ENCODE measurements at regions not wholly inside any gene's neighbourhood (a gene's known extent, or its start where the extent isn't known, plus 50 kb on each side); places are given as distances from the start of the nearest gene placed in this dataset.

DNA sequence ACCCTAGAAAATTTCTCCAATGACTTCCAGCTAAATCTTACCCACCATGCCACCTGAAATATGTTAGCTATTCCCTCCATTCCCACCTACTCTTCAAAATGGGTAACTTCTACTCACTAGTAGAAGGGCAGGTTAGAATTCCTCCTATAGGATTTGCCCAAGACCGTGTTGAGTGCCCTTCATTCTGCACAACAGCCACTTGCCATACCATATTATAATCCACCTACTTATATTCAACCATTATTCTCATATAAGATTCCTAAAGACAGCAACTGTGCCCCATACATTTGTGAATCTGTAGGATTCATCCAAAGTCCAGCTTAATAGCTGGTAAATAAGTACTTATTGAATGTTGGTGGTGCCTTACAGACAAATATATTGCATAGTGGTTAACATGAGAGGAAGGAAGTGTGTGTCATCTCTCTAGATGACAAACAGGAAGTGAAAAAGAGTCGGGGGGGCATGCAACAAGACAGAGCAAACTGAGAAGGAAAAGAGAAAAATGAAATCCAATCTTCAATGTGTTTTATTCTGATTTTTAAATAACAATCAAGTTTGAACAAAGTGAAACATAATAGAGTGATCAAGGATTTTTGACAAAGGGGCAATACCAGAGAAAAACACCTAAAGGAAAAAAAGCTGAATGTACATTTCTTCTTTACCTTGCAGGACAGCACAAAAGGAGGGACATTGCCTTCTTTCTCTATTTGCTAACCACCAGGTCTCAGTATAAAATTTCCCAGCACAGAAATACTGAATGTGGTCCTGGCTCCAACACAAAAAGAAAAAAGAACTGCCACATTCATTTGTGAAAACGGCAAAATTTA, 389.3 kb upstream of the USP15 start:
- TF ChIP-seq, protein P1, sequence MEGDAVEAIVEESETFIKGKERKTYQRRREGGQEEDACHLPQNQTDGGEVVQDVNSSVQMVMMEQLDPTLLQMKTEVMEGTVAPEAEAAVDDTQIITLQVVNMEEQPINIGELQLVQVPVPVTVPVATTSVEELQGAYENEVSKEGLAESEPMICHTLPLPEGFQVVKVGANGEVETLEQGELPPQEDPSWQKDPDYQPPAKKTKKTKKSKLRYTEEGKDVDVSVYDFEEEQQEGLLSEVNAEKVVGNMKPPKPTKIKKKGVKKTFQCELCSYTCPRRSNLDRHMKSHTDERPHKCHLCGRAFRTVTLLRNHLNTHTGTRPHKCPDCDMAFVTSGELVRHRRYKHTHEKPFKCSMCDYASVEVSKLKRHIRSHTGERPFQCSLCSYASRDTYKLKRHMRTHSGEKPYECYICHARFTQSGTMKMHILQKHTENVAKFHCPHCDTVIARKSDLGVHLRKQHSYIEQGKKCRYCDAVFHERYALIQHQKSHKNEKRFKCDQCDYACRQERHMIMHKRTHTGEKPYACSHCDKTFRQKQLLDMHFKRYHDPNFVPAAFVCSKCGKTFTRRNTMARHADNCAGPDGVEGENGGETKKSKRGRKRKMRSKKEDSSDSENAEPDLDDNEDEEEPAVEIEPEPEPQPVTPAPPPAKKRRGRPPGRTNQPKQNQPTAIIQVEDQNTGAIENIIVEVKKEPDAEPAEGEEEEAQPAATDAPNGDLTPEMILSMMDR (IDR thresholded peaks at IDR 0.05): no peak
- TF ChIP-seq POLR2A (IDR thresholded peaks at IDR 0.05): no peak

Data from adrenal gland (tissue), 5 donors.